SK-N-SH (cell line): ENCODE measurements at regions not wholly inside any gene's neighbourhood (a gene's known extent, or its start where the extent isn't known, plus 50 kb on each side); places are given as distances from the start of the nearest gene placed in this dataset.

Experiments used
- CTCF ChIA-PET: fragments of 300-600, 350-600 bp; formaldehyde crosslinking; extraction: SDS; loops from one replicate; lab custom pipeline; 2021; lab: Yijun Ruan, JAX
- POLR2A ChIA-PET: fragments of 350-600 bp; sonication (Branson Sonifier 250); formaldehyde crosslinking; extraction: SDS; loops from one replicate; lab custom pipeline; 2020; ENCODE audit warnings: antibody characterized with exemption, inconsistent platforms; lab: Yijun Ruan, JAX
- DNase-seq: peaks from one replicate; pipeline ENCODE4 v3.0.0; 2012
- H2AFZ ChIP-seq: fragments of 200-600 bp; sonication (generic); 2 replicates; pipeline ENCODE4 v1.8.1; 2016; ENCODE audit warnings: antibody characterized with exemption, mild to moderate bottlenecking, low read depth
- H3F3A ChIP-seq: fragments of 200-600 bp; sonication (generic); replicated peaks from 2 replicates; pipeline ENCODE3; 2016; ENCODE audit warnings: antibody characterized with exemption, mild to moderate bottlenecking; ENCODE audit not compliant: insufficient read depth
- H3K27ac ChIP-seq, 2 experiments: fragments of 200-500 bp in 1 of 2; fragments of 200-600 bp in 1 of 2; sonication (Bioruptor generic) in 1 of 2; sonication (generic), shearing (Covaris generic) in 1 of 2; 2 replicates each; pipeline versions ENCODE4 v1.5.1 to v1.6.1; 2014 to 2016; ENCODE audit warnings: low read depth in 2 of 2, inconsistent platforms in 1 of 2, low read length in 1 of 2, mild to moderate bottlenecking in 1 of 2, mixed read lengths in 1 of 2
- H3K27me3 ChIP-seq: fragments of 200-600 bp; sonication (generic), shearing (Covaris generic); 2 replicates; pipeline ENCODE4 v1.6.1; 2016; ENCODE audit warnings: mixed run types; ENCODE audit not compliant: insufficient read depth
- H3K36me3 ChIP-seq, 2 experiments: fragments of 200-500 bp in 1 of 2; fragments of 200-600 bp in 1 of 2; sonication (Bioruptor generic) in 1 of 2; sonication (generic) in 1 of 2; replicated peaks in 1 of 2; 2 replicates each; pipeline versions ENCODE3 to v1.5.1; 2014 to 2016; ENCODE audit warnings: low read length in 1 of 2, mild to moderate bottlenecking in 1 of 2; ENCODE audit not compliant: insufficient read depth in 2 of 2, control insufficient read depth in 1 of 2
- H3K4me1 ChIP-seq, 2 experiments: fragments of 200-500 bp in 1 of 2; fragments of 200-600 bp in 1 of 2; sonication (Bioruptor generic) in 1 of 2; sonication (generic), shearing (Covaris generic) in 1 of 2; 2 replicates each; pipeline versions ENCODE4 v1.5.1 to v1.6.1; 2014 to 2016; ENCODE audit warnings: low read depth in 1 of 2, low read length in 1 of 2, mixed run types in 1 of 2; ENCODE audit not compliant: insufficient read depth in 2 of 2, control insufficient read depth in 1 of 2
- H3K4me2 ChIP-seq: fragments of 200-600 bp; sonication (generic), shearing (Covaris generic); 2 replicates; pipeline ENCODE4 v1.6.1; 2017; ENCODE audit warnings: mixed run types
- H3K4me3 ChIP-seq, 2 experiments: fragments of 200-500 bp in 1 of 2; fragments of 200-600 bp in 1 of 2; sonication (Bioruptor generic) in 1 of 2; sonication (generic), shearing (Covaris generic) in 1 of 2; 2 replicates each; pipeline versions ENCODE4 v1.5.1 to v1.8.1; 2014 to 2016; ENCODE audit warnings: low read depth in 2 of 2, inconsistent platforms in 1 of 2, low read length in 1 of 2, mild to moderate bottlenecking in 1 of 2, mixed read lengths in 1 of 2, moderate library complexity in 1 of 2
- H3K79me2 ChIP-seq: fragments of 200-600 bp; sonication (generic); 2 replicates; pipeline ENCODE4 v1.8.1; 2017; ENCODE audit warnings: mild to moderate bottlenecking; ENCODE audit not compliant: insufficient read depth
- H3K9ac ChIP-seq: fragments of 200-600 bp; sonication (generic); 2 replicates; pipeline ENCODE4 v1.6.1; 2017; ENCODE audit warnings: mixed run types
- H3K9me2 ChIP-seq: fragments of 200-600 bp; sonication (generic); 2 replicates; pipeline ENCODE4 v1.6.1; 2017; ENCODE audit warnings: mixed run types
- H3K9me3 ChIP-seq: fragments of 200-600 bp; sonication (generic); 2 replicates; pipeline ENCODE4 v1.6.1; 2017; ENCODE audit warnings: mixed run types, mild to moderate bottlenecking, moderate library complexity
- H4K20me1 ChIP-seq: fragments of 200-600 bp; sonication (generic); 2 replicates; pipeline ENCODE4 v1.6.1; 2017; ENCODE audit warnings: mild to moderate bottlenecking, mixed run types; ENCODE audit not compliant: insufficient read depth
- CHD2 ChIP-seq: fragments of 150-350 bp; IDR thresholded peaks from 2 replicates; pipeline ENCODE4 v1.6.1; 2018; ENCODE audit warnings: low read length; ENCODE audit not compliant: partially characterized antibody
- ELF1 ChIP-seq: IDR thresholded peaks from 2 replicates; pipeline ENCODE4 v1.4.0; 2012
- EP300 ChIP-seq, 2 experiments: IDR thresholded peaks; 2 replicates each; pipeline versions ENCODE4 v1.4.0 to v1.6.1; 2012; ENCODE audit warnings: borderline replicate concordance in 1 of 2, low read depth in 1 of 2, low read length in 1 of 2
- FOSL2 ChIP-seq: IDR thresholded peaks from 2 replicates; pipeline ENCODE4 v1.4.0; 2012; ENCODE audit warnings: low read depth, mild to moderate bottlenecking, moderate library complexity, borderline replicate concordance
- FOXM1 ChIP-seq: IDR thresholded peaks from 2 replicates; pipeline ENCODE4 v1.4.0; 2012; ENCODE audit warnings: low read depth, mild to moderate bottlenecking
- GATA2 ChIP-seq: sonication (generic); formaldehyde crosslinking; IDR thresholded peaks from 2 replicates; pipeline ENCODE4 v1.5.0; 2020; ENCODE audit warnings: mild to moderate bottlenecking, missing genetic modification reagents
- IRF3 ChIP-seq: fragments of 150-350 bp; IDR thresholded peaks from 2 replicates; pipeline ENCODE4 v1.6.1; 2016; ENCODE audit warnings: mild to moderate bottlenecking, low read depth, low read length
- JUND ChIP-seq: IDR thresholded peaks from 2 replicates; pipeline ENCODE4 v1.4.0; 2012
- MEF2A ChIP-seq: IDR thresholded peaks from 2 replicates; pipeline ENCODE4 v1.4.0; 2012; ENCODE audit warnings: low read depth, borderline replicate concordance
- MXI1 ChIP-seq: IDR thresholded peaks from 2 replicates; pipeline ENCODE4 v1.6.1; 2012; ENCODE audit warnings: mild to moderate bottlenecking, low read depth, low read length, improper control_type of control experiment
- NFIC ChIP-seq: IDR thresholded peaks from 2 replicates; pipeline ENCODE4 v1.4.0; 2012; ENCODE audit warnings: borderline replicate concordance
- RAD21 ChIP-seq: IDR thresholded peaks from 2 replicates; pipeline ENCODE4 v1.6.1; 2012; ENCODE audit warnings: mild to moderate bottlenecking, low read length
- REST ChIP-seq: IDR thresholded peaks from 2 replicates; pipeline ENCODE4 v1.6.1; 2012; ENCODE audit warnings: mild to moderate bottlenecking, low read depth, low read length, moderate library complexity
- TAF1 ChIP-seq: IDR thresholded peaks from 2 replicates; pipeline ENCODE4 v1.6.1; 2012; ENCODE audit warnings: low read depth, mild to moderate bottlenecking, low read length, moderate library complexity, borderline replicate concordance
- TEAD4 ChIP-seq: IDR thresholded peaks from 2 replicates; pipeline ENCODE4 v1.4.0; 2012; ENCODE audit warnings: mild to moderate bottlenecking, borderline replicate concordance; ENCODE audit not compliant: insufficient read depth
- USF2 ChIP-seq: fragments of 150-350 bp; IDR thresholded peaks from 2 replicates; pipeline ENCODE4 v1.6.1; 2017; ENCODE audit warnings: antibody characterized with exemption, low read length, low read depth, borderline replicate concordance
- YY1 ChIP-seq: IDR thresholded peaks from 2 replicates; pipeline ENCODE4 v1.4.0; 2012; ENCODE audit warnings: low read depth, mild to moderate bottlenecking
- WGBS: methylation state at CpG from one replicate; pipeline ENCODE4 v1.1.6; 2017; ENCODE audit warnings: low lambda C conversion rate; 5-methylcytosine and 5-hydroxymethylcytosine counted together
- TF ChIP-seq, protein P1 (sequence below): fragments of 200-600 bp; sonication (generic); IDR thresholded peaks from 2 replicates; pipeline ENCODE4 v1.6.1; 2017; ENCODE audit warnings: antibody characterized with exemption, mild to moderate bottlenecking, moderate library complexity

DNA sequence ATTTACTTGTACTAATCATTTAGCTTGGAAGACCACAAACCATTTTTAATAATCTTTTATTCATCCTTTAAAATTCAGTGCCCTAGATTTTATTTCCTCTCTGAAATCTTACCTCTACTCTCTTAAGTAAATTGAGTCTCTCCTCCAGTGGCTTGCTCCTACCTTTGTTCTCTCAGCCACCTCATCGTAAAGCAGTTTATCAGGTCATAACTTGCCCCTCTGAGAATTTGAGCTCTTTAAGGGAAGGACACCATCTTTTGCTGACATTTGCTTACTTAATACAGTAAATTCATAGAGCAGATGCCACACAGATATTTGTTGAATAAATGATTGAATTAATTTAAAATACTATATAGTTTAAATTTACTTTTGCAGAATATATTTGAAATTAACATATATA is 794.3 kb downstream of the C12orf50 start:
- 94% methylated on average over 1 of the region's 1 CpG for whole genome bisulfite sequencing
- no peak overlapping the region for H3K9ac ChIP-seq
- H3K4me2 ChIP-seq: no peak overlapping the region
- H2AFZ ChIP-seq: no peak overlapping the region
- POLR2A ChIA-PET: no interaction called here
- no peak overlapping the region for H3K4me3 ChIP-seq
- TF ChIP-seq NFIC (no peak), CHD2 (no peak), MEF2A (no peak)
- no peak overlapping the region for H3K27ac ChIP-seq
- no peaks in the 10 kb centered on the region for H3K9me3 ChIP-seq
- H3K4me1 ChIP-seq: no peaks in the 10 kb centered on the region
- no peaks in the 10 kb centered on the region for H3K79me2 ChIP-seq
- CTCF ChIA-PET: no interaction called here
- H3F3A ChIP-seq: no peaks in the 10 kb centered on the region
- no peaks in the 10 kb centered on the region for H3K27me3 ChIP-seq
- no peaks in the 10 kb centered on the region for H4K20me1 ChIP-seq
- H3K9me2 ChIP-seq: no peaks in the 10 kb centered on the region
- no peak for DNase-seq
- H3K36me3 ChIP-seq: peaks cover 0 to 4% of the 10 kb centered on the region in 2 experiments

- H3K27ac ChIP-seq: no peak overlapping the region
- no peak overlapping the region for H2AFZ ChIP-seq
These were observed 795.5 kb downstream of the C12orf50 start for GRCh38 chr12:87233671-87234070.

More at GRCh38 chr12:87233671-87234070, 795.5 kb downstream of the C12orf50 start:
- H3K4me3 ChIP-seq: no peak overlapping the region
- H3F3A ChIP-seq: no peaks in the 10 kb centered on the region
- no peak overlapping the region for H3K4me2 ChIP-seq
- H3K4me1 ChIP-seq: no peaks in the 10 kb centered on the region
- CTCF ChIA-PET: no interaction called here
- no peaks in the 10 kb centered on the region for H3K9me2 ChIP-seq
- peaks cover 0 to 4% of the 10 kb centered on the region in 2 experiments for H3K36me3 ChIP-seq
- no peaks in the 10 kb centered on the region for H3K79me2 ChIP-seq
- TF ChIP-seq USF2 (no peak), IRF3 (no peak), TEAD4 (no peak), REST (no peak), RAD21 (no peak), FOSL2 (no peak), NFIC (no peak), JUND (no peak), EP300 (IDR thresholded peaks at IDR 0.05; ENCODE audit: borderline replicate concordance in 1 of 2, low read depth in 1 of 2, low read length in 1 of 2) (no peak), CHD2 (no peak), FOXM1 (no peak), MXI1 (no peak), GATA2 (CRISPR knock-in tag) (no peak), TAF1 (no peak), YY1 (no peak), ELF1 (no peak)
- TF ChIP-seq, protein P1, sequence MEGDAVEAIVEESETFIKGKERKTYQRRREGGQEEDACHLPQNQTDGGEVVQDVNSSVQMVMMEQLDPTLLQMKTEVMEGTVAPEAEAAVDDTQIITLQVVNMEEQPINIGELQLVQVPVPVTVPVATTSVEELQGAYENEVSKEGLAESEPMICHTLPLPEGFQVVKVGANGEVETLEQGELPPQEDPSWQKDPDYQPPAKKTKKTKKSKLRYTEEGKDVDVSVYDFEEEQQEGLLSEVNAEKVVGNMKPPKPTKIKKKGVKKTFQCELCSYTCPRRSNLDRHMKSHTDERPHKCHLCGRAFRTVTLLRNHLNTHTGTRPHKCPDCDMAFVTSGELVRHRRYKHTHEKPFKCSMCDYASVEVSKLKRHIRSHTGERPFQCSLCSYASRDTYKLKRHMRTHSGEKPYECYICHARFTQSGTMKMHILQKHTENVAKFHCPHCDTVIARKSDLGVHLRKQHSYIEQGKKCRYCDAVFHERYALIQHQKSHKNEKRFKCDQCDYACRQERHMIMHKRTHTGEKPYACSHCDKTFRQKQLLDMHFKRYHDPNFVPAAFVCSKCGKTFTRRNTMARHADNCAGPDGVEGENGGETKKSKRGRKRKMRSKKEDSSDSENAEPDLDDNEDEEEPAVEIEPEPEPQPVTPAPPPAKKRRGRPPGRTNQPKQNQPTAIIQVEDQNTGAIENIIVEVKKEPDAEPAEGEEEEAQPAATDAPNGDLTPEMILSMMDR: no peak
- no peaks in the 10 kb centered on the region for H3K9me3 ChIP-seq
- H3K9ac ChIP-seq: no peak overlapping the region
- WGBS: 93% methylated on average over 1 of the region's 1 CpG
- no peak for DNase-seq
- no peaks in the 10 kb centered on the region for H3K27me3 ChIP-seq
- H4K20me1 ChIP-seq: no peaks in the 10 kb centered on the region
- POLR2A ChIA-PET: no interaction called here
